ENCODE measurements at regions not wholly inside any gene's neighbourhood (a gene's known extent, or its start where the extent isn't known, plus 50 kb on each side); places are given as distances from the start of the nearest gene placed in this dataset.

DNA sequence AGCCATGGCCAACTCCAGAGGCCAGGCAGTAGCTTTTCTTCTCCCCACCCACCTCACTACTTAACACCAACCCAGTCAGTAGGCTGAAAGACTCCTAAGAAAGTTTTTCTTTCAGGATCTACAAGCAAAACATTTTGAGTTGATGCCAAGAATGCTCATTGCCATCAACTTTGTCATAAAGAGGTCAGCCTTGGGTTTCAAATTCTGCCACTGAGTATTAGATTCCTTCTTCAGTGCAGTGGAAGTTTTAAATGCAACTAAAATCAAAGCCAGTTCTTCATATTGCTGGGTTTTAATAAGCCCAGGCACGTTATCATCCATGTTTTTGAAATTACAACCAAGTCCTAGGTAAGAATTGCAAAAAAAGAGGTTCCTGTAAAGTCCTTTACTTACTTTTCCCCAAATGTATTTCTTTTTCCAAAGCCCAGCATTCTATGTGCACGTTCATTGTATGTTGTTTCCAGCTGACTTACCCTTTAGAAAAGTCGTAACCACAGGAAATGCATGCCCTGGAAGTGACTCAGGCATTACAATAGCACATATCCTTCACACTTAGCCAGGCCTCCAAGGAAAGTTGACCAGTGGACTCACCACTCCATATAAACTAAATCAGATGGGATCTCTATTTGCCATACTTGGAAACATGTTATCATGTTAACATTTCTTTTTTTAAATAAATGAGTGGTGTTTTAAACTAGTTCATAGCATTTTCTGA, 229.9 kb downstream of the SOX3 start (continued):
- TF ChIP-seq ASH1L (IDR thresholded peaks at IDR 0.05; ENCODE audit: borderline replicate concordance, low read depth, partially characterized antibody) (no peak), SREBF1 (IDR thresholded peaks at IDR 0.05; ENCODE audit: borderline replicate concordance, low read depth, low read length) (no peak), NCOA4 (IDR thresholded peaks at IDR 0.05; ENCODE audit: partially characterized antibody) (no peak), CCAR2 (IDR thresholded peaks at IDR 0.05; ENCODE audit: low read depth, low read length) (no peak), KLF16 (IDR thresholded peaks at IDR 0.05) (no peak)

DNA sequence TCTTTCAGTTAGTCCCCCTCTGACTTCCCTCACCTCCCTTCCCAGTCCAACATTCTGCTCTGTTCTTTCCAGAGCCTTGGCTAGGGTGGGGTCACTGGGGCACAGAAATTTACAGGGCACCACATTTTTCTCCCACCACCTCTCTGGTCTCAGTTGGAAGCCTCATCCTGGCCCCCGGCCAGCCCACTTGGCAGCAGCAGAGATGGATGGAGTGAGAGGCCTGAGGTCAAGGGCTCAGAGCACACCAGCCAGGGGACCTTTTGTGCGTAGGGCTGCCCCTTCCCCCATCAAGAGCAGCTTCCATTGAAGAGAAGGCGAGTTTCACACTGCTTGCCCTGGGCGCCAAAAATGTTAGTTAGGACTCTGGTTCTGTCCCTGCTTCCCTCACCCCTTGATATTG, 230.9 kb downstream of the SOX3 start:
- WGBS (ENCODE audit: insufficient coverage, low coverage, missing lambda C conversion rate), result 0% methylated on average over 4 of the region's 4 CpGs
- ATAC-seq (no peak), DNase-seq (ENCODE audit: extremely low read depth in 1 of 4, low spot score in 3 of 4) (no peak), FAIRE-seq (no peak)
- H3K4me3 ChIP-seq, result no peak overlapping the region
- intact Hi-C loops (cut with micrococcal nuclease), result no loop called here
- no peaks in the 10 kb centered on the region for H3K27me3 ChIP-seq (ENCODE audit: control insufficient read depth in 2 of 2, insufficient read depth in 2 of 2, low read length in 2 of 2)
- H3K4me2 ChIP-seq (ENCODE audit: insufficient read depth, low read length), result no peak overlapping the region
- BruUV-seq (replicated peaks), result no TSS peak
- H3K9ac ChIP-seq (ENCODE audit: insufficient read depth in 1 of 2, low read depth in 2 of 2, low read length in 2 of 2), result no peak overlapping the region
- H2AFZ ChIP-seq (ENCODE audit: low read depth, low read length), result no peak overlapping the region
- in situ Hi-C loops (cut with MboI), result no loop called here
- CTCF ChIA-PET (ENCODE audit: low intra/inter-chr PET ratio), result no interaction called here
- no peaks in the 10 kb centered on the region for H3K4me1 ChIP-seq (replicated peaks in 1 of 2; ENCODE audit: control insufficient read depth in 2 of 2, insufficient read depth in 2 of 2, low read length in 2 of 2)
- no peaks in the 10 kb centered on the region for H3K79me2 ChIP-seq (ENCODE audit: control insufficient read depth, insufficient read depth, low read length)
- H4K20me1 ChIP-seq (replicated peaks; ENCODE audit: control insufficient read depth, insufficient read depth, low read length), result no peaks in the 10 kb centered on the region
- H3K9me1 ChIP-seq (ENCODE audit: control insufficient read depth, insufficient read depth, low read length), result no peaks in the 10 kb centered on the region
- POLR2A ChIA-PET, result interaction anchor here (0.6 kb wide), 1 partner anchor 13 kb away, joined by 4 read pairs; no protein-coding TSS in a partner anchor
- no peaks in the 10 kb centered on the region for H3K9me3 ChIP-seq (replicated peaks; ENCODE audit: control insufficient read depth, insufficient read depth, low read depth, low read length)
- H3K27ac ChIP-seq (ENCODE audit: extremely low read depth, low read depth, low read length), result no peak overlapping the region
- H3K36me3 ChIP-seq (ENCODE audit: control insufficient read depth, insufficient read depth, low read length), result no peaks in the 10 kb centered on the region
- TF ChIP-seq NFE2L1 (tag; IDR thresholded peaks at IDR 0.05; ENCODE audit: borderline replicate concordance, low read depth) (no peak), NONO (IDR thresholded peaks at IDR 0.05; ENCODE audit: low read depth in 2 of 2, low read length in 1 of 2) (no peak), SETDB1 (IDR thresholded peaks at IDR 0.05; ENCODE audit: low read length) (no peak), U2AF2 (optimal IDR thresholded peaks at IDR 0.05; ENCODE audit: low read depth, low read length) (no peak), GTF2F1 (IDR thresholded peaks at IDR 0.05; ENCODE audit: low read depth, low read length) (no peak), PHF8 (IDR thresholded peaks at IDR 0.05; ENCODE audit: borderline replicate concordance, low read length) (no peak), ZNF3 (CRISPR knock-in tag; IDR thresholded peaks at IDR 0.05) (no peak)
- TF ChIP-seq, protein P1, sequence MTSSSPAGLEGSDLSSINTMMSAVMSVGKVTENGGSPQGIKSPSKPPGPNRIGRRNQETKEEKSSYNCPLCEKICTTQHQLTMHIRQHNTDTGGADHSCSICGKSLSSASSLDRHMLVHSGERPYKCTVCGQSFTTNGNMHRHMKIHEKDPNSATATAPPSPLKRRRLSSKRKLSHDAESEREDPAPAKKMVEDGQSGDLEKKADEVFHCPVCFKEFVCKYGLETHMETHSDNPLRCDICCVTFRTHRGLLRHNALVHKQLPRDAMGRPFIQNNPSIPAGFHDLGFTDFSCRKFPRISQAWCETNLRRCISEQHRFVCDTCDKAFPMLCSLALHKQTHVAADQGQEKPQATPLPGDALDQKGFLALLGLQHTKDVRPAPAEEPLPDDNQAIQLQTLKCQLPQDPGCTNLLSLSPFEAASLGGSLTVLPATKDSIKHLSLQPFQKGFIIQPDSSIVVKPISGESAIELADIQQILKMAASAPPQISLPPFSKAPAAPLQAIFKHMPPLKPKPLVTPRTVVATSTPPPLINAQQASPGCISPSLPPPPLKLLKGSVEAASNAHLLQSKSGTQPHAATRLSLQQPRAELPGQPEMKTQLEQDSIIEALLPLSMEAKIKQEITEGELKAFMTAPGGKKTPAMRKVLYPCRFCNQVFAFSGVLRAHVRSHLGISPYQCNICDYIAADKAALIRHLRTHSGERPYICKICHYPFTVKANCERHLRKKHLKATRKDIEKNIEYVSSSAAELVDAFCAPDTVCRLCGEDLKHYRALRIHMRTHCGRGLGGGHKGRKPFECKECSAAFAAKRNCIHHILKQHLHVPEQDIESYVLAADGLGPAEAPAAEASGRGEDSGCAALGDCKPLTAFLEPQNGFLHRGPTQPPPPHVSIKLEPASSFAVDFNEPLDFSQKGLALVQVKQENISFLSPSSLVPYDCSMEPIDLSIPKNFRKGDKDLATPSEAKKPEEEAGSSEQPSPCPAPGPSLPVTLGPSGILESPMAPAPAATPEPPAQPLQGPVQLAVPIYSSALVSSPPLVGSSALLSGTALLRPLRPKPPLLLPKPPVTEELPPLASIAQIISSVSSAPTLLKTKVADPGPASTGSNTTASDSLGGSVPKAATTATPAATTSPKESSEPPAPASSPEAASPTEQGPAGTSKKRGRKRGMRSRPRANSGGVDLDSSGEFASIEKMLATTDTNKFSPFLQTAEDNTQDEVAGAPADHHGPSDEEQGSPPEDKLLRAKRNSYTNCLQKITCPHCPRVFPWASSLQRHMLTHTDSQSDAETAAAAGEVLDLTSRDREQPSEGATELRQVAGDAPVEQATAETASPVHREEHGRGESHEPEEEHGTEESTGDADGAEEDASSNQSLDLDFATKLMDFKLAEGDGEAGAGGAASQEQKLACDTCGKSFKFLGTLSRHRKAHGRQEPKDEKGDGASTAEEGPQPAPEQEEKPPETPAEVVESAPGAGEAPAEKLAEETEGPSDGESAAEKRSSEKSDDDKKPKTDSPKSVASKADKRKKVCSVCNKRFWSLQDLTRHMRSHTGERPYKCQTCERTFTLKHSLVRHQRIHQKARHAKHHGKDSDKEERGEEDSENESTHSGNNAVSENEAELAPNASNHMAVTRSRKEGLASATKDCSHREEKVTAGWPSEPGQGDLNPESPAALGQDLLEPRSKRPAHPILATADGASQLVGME (CRISPR knock-in tag; IDR thresholded peaks at IDR 0.05), result no peak
- TF ChIP-seq, protein P2, sequence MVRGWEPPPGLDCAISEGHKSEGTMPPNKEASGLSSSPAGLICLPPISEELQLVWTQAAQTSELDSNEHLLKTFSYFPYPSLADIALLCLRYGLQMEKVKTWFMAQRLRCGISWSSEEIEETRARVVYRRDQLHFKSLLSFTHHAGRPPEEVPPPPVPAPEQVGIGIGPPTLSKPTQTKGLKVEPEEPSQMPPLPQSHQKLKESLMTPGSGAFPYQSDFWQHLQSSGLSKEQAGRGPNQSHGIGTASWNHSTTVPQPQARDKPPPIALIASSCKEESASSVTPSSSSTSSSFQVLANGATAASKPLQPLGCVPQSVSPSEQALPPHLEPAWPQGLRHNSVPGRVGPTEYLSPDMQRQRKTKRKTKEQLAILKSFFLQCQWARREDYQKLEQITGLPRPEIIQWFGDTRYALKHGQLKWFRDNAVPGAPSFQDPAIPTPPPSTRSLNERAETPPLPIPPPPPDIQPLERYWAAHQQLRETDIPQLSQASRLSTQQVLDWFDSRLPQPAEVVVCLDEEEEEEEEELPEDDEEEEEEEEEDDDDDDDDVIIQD (CRISPR knock-in tag; IDR thresholded peaks at IDR 0.05), result no peak
